Kidney capillary endothelial cell (primary cell): ENCODE measurements at regions not wholly inside any gene's neighbourhood (a gene's known extent, or its start where the extent isn't known, plus 50 kb on each side); places are given as distances from the start of the nearest gene placed in this dataset.

Experiments
- DNase-seq: peaks from one replicate; pipeline ENCODE4 v3.0.0-alpha.2; 2018; ENCODE audit warnings: low spot score

GRCh38 chr1:234554218-234554697, 55.7 kb downstream of the IRF2BP2 start:
- DNase-seq: no peak

- no peak for DNase-seq
Observed at GRCh38 chr1:234553240-234554188, 56.5 kb downstream of the IRF2BP2 start.

- no peak for DNase-seq
Observed at GRCh38 chr1:234551032-234551378, 59.0 kb downstream of the IRF2BP2 start.

DNA sequence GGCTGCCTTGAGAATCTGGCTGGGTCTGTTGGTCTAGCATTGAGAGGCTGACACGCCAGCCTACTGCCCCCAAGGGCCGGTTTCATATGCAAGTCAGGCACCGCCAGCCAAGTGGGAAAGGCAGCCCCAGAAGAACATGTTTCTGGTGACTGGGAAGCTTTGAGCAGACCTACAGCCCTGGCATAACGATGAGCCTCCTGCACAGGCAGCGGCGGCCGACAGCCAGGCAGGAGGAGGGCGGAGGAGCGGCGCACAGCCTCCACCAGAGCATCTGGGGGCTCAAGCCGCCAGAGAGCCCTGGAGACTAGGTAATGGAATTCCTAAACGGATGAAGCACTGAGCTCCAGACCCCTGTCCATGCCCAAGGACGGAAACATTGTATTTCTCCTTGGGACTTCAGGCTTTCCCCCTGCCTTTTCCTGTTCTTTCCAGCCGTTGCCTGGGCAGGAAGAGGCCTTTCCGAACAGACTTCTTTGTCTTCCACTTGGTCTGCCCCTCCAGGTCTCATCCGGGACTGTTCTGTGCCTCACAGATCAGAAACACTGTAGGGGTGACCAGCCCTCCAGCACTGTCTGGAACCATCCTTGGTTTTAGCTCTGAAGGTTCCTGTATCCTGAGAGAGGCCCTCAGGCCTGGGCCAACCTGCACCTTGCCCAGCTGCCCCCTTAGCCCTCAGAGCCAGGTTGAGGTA, 59.5 kb downstream of the IRF2BP2 start:
- peak; percentile 36 for DNase-seq

DNA sequence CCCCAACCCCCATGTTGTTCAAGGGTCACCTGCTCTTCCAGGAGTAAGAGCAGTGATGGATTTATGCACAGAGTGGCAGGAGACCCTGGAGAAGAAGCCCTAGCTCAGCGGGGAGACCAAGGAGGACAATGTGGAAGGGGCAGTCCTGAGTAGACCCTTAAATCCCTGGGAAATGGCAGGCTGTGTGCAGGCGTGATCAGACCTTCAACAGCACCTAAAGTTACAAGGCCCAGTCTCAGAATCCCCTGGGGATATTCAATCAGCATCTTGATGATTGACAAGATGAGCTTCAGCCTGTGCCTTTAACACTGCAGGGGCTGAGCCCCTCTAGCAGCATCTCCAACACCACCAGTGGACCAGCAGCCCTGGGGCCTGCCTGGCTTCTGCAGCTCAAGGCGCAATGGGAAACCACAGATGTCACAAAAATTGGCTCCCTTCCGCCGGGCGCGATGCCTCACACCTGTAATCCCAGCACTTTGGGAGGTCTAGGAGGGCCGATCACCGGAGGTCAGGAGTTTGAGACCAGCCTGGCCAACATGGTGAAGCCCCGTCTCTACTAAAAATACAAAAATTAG, 60.4 kb downstream of the IRF2BP2 start:
- DNase-seq: no peak

GRCh38 chr1:234546890-234547788, 62.8 kb downstream of the IRF2BP2 start:
- no peak for DNase-seq

- no peak for DNase-seq
Observed at GRCh38 chr1:234546387-234546704, 63.6 kb downstream of the IRF2BP2 start.

DNA sequence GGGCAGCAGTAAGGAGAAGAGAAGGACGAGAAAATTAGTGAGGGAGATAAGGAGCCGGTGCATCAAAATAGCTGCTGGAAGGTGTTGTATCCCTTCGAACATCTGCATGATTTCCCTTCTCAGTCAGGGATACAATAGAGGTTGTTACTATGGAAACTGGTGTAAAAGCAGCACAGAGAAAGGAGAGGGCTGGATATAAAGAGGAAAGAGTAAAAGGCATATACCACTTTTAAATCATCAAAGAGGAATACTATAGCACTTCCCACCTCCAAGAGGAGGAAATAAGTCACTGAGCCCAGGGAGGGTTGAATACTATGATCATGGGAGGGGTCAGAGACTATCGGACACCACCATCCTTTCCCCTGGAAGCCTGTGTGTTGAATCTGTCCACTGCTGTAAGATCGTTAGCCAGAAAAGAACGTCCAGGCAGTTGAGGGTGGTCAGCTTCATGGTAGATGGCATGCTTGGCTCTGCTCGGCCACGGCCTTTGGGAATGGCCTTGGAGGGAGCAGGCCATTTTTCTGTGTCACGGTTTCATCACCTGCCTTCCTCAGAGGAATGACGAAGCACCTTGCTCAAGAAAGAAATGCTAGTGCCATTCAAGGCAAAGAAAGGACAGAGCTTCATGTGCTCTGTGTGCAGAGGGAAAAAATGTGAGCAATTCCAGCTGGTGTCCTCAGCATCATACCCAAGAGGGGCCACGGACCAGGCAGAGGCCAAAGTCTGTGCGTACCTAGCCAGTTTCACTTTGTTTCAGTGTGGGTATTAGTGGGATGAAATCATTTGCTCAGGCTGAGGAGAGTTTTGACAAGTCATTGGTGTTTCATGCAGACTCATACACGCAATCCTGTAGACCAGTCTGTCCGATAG, 64.2 kb downstream of the IRF2BP2 start:
- no peak for DNase-seq

- DNase-seq: peak; percentile 87
Observed at GRCh38 chr1:234544087-234544579, 65.2 kb upstream of the TARBP1 start.

GRCh38 chr1:234543442-234544086, 64.6 kb upstream of the TARBP1 start:
- no peak for DNase-seq

GRCh38 chr1:234542211-234542850, 63.4 kb upstream of the TARBP1 start:
- no peak for DNase-seq

DNA sequence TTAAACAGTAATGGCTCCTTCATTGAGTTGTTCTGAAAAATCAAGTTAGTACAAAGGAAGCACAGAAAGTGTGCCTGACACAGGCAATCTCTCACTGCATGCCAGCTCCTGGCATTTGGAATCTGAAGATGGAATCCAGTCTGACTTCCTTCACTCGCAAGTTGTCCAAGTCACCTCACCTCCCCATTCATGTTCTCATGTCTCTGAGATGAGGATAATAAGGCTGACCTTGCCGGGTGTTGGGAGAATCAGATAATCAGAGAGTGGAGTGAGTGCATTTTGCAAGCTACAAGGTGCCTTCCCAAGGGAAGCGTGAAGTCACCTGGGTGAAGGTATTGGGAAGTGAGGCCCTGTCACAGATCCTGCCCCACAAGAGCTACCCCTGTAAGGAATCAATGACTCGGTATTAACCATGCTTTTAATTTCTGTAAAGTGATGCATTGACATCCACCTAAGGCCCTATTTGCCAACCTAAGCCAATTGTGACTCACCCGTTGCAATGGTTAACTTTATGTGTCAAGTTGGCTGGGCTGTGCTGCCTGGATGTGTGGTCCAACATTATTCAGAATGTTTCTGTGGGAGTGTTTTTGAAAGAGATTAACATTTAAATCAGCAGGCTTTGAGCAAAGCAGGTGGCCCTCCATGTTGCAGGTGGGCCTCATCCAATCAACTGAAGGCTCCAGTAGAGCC, 62.5 kb upstream of the TARBP1 start:
- DNase-seq: no peak

GRCh38 chr1:234540404-234540762, 61.4 kb upstream of the TARBP1 start:
- DNase-seq: no peak

DNA sequence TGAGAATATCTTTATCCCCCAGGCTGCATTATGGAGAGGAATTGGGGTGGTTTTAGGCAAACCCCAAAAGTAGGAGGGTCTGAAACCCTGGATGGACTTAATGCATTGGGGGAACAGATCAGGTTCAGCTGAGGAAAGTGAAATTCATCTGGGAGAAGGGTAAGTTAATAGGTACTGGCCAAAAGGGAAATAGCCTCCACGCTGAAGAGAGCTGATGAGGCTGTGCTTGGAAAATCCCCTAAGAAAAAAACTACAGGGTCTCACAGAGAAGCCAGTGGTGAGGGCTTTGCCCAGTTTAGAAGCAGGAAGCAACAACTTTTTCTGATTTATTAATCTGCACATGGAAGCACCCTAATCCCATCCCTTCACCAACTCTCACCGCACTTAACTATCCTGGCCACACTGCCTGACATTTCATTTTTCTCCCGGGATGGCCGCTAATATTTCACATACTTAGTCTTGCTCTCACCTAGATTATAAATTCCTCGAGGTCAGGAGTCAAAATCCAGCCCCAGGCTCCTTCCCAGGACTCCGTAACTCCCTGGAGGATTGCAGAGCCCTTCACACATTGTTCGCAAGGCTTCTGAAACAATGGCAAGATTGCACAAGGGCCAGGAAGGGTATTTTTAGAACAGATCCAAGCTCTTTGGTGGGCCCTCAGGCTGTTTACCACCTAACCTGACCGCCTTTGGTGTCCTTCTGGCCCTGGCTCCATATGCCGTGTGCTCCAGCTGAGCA, 60.9 kb upstream of the TARBP1 start:
- DNase-seq: no peak

DNA sequence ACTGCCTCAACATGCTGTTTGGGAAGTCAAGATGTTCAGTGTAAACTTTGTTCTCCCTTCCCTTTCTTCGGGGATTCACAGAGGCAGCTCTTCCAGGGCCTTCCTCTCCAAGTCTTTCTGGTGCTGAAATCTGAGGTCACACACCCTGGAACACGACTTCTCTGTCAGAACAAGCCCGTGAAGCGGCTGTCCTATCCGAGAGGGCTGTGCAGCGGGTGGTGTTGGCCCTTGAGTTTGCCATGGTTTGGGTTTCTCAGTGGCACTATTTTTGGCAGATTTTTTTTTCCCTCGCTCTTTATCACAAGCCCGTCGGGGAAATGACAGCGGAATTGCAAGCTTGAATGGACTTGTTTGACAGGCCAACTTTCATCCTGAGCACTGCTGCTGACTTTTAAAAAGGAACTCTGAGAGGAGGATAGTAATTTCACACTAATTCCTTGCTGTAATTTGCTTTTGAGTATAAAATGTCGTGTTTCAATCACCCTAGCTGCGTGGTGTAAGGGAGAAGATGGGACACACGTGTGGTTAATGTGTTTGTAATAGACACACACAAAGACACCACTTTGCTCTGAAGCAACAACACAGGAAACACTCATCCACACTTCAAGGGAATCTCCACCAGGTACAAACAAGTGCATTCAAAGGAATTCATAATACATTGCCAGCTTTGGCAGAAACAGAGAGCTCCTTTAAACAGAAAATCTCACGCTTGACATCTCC, 60.1 kb upstream of the TARBP1 start:
- no peak for DNase-seq

- no peak for DNase-seq
Observed at GRCh38 chr1:234538062-234538731, 59.2 kb upstream of the TARBP1 start.

DNA sequence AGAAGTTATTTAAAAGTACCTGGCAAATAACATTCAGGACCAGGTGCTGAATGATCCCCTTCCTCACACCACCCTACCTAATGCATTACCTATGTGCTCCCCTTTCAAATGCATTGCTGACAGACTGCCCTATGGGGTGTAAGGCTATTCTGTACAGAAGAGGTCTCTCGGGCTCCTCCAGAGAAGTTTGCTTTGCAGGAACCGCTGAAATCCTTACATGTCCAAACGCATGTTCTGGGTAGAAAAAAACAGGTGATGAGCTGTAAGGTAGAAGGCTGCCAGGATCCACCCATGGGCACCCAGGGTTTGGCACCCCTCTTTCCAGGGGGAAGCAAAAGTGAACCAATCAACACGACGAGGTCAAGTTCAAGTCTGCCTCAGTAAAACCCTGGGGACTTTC, 58.3 kb upstream of the TARBP1 start:
- DNase-seq: no peak
